ENCODE measurements at regions not wholly inside any gene's neighbourhood (a gene's known extent, or its start where the extent isn't known, plus 50 kb on each side); places are given as distances from the start of the nearest gene placed in this dataset.

- DNase-seq = no peak
These were observed 860.0 kb downstream of the QKI start for GRCh38 chr6:164274493-164274892.

GRCh38 chr6:164273491-164273890, 859.0 kb downstream of the QKI start:
- DNase-seq = no peak

- no peak for DNase-seq
These were observed 852.3 kb downstream of the QKI start for GRCh38 chr6:164266851-164267250.

- no peak for DNase-seq
These were observed 847.8 kb downstream of the QKI start for GRCh38 chr6:164262348-164262747.

- DNase-seq = no peak
These were observed 843.9 kb downstream of the QKI start for GRCh38 chr6:164258421-164258820.

- no peak for DNase-seq
These were observed 838.4 kb downstream of the QKI start for GRCh38 chr6:164252948-164253347.

GRCh38 chr6:164252291-164252690, 837.8 kb downstream of the QKI start:
- no peak for DNase-seq

GRCh38 chr6:164247106-164247505, 832.6 kb downstream of the QKI start:
- DNase-seq = no peak

GRCh38 chr6:164246082-164246481, 831.6 kb downstream of the QKI start:
- no peak for DNase-seq

- no peak for DNase-seq
These were observed 829.4 kb downstream of the QKI start for GRCh38 chr6:164243949-164244348.

- no peak for DNase-seq
These were observed 828.6 kb downstream of the QKI start for GRCh38 chr6:164243012-164243610.

GRCh38 chr6:164230804-164231203, 816.3 kb downstream of the QKI start:
- DNase-seq = no peak

GRCh38 chr6:164230259-164230658, 815.7 kb downstream of the QKI start:
- DNase-seq = no peak

GRCh38 chr6:164229716-164230115, 815.2 kb downstream of the QKI start:
- DNase-seq = no peak

GRCh38 chr6:164227952-164228522, 813.5 kb downstream of the QKI start:
- no peak for DNase-seq

- no peak for DNase-seq
These were observed 802.3 kb downstream of the QKI start for GRCh38 chr6:164216839-164217238.

GRCh38 chr6:164216368-164216767, 801.9 kb downstream of the QKI start:
- no peak for DNase-seq

GRCh38 chr6:164214066-164214465, 799.5 kb downstream of the QKI start:
- no peak for DNase-seq

- DNase-seq = no peak
These were observed 796.7 kb downstream of the QKI start for GRCh38 chr6:164211254-164211653.

GRCh38 chr6:164210783-164211182, 796.3 kb downstream of the QKI start:
- DNase-seq = no peak

GRCh38 chr6:164210323-164210722, 795.8 kb downstream of the QKI start:
- DNase-seq = no peak

- DNase-seq = no peak
These were observed 793.9 kb downstream of the QKI start for GRCh38 chr6:164208371-164208770.

GRCh38 chr6:164206807-164207423, 792.4 kb downstream of the QKI start:
- DNase-seq = no peak

- DNase-seq = no peak
These were observed 785.6 kb downstream of the QKI start for GRCh38 chr6:164200071-164200470.

GRCh38 chr6:164195942-164196281, 781.4 kb downstream of the QKI start:
- DNase-seq = no peak
